ENCODE measurements at regions not wholly inside any gene's neighbourhood (a gene's known extent, or its start where the extent isn't known, plus 50 kb on each side); places are given as distances from the start of the nearest gene placed in this dataset.

GRCh38 chrX:8278557-8278956 is 107.5 kb upstream of the VCX2 start:
- TF ChIP-seq SUZ12 (IDR thresholded peaks at IDR 0.05; ENCODE audit: extremely low read depth, insufficient read depth, insufficient read length): no peak
- TF ChIP-seq YY1 (IDR thresholded peaks at IDR 0.05; ENCODE audit: insufficient read depth, insufficient read length): no peak

All from NT2/D1 (cell line).